Hepatocyte (in vitro differentiated cells): ENCODE measurements at regions not wholly inside any gene's neighbourhood (a gene's known extent, or its start where the extent isn't known, plus 50 kb on each side); places are given as distances from the start of the nearest gene placed in this dataset.

Experiments used
- DNase-seq: peaks from one replicate; pipeline ENCODE4 v3.0.0-alpha.2; 2016; ENCODE audit warnings: low spot score
- H2AFZ ChIP-seq: fragments of 200-600 bp; sonication (generic); 2 replicates; pipeline ENCODE4 v1.6.0; 2016; ENCODE audit warnings: antibody characterized with exemption, mild to moderate bottlenecking
- H3K27ac ChIP-seq: fragments of 200-600 bp; sonication (generic); 2 replicates; pipeline ENCODE4 v1.5.1; 2016; ENCODE audit warnings: mild to moderate bottlenecking
- H3K27me3 ChIP-seq: fragments of 200-600 bp; sonication (generic); 2 replicates; pipeline ENCODE4 v1.6.1; 2016
- H3K36me3 ChIP-seq: fragments of 200-600 bp; sonication (generic); replicated peaks from 2 replicates; pipeline ENCODE4 v1.5.1; 2016; ENCODE audit warnings: low read depth; ENCODE audit not compliant: insufficient read depth
- H3K4me1 ChIP-seq: fragments of 200-600 bp; sonication (generic); 2 replicates; pipeline ENCODE4 v1.5.1; 2016; ENCODE audit warnings: mild to moderate bottlenecking, moderate library complexity; ENCODE audit not compliant: insufficient read depth
- H3K4me2 ChIP-seq: fragments of 200-600 bp; sonication (generic); 2 replicates; pipeline ENCODE4 v1.6.0; 2016
- H3K4me3 ChIP-seq: fragments of 200-600 bp; sonication (generic); 2 replicates; pipeline ENCODE4 v1.5.1; 2016; ENCODE audit warnings: mild to moderate bottlenecking
- H3K79me2 ChIP-seq: fragments of 200-600 bp; sonication (generic); 2 replicates; pipeline ENCODE4 v1.6.0; 2017; ENCODE audit warnings: mild to moderate bottlenecking
- H3K9me2 ChIP-seq: fragments of 200-600 bp; sonication (generic); replicated peaks from 2 replicates; pipeline ENCODE4 v1.6.0; 2017; ENCODE audit warnings: mild to moderate bottlenecking; ENCODE audit not compliant: insufficient read depth
- H3K9me3 ChIP-seq: fragments of 200-600 bp; sonication (generic); 2 replicates; pipeline ENCODE4 v1.5.1; 2016; ENCODE audit warnings: low read depth, mild to moderate bottlenecking
- H4K20me1 ChIP-seq: fragments of 200-600 bp; sonication (generic); 2 replicates; pipeline ENCODE4 v1.6.0; 2016; ENCODE audit warnings: mild to moderate bottlenecking; ENCODE audit not compliant: insufficient read depth, poor library complexity, severe bottlenecking
- EZH2 ChIP-seq: fragments of 200-600 bp; sonication (generic); IDR thresholded peaks from 2 replicates; pipeline ENCODE4 v1.6.1; 2016; ENCODE audit warnings: antibody characterized with exemption, mild to moderate bottlenecking, borderline replicate concordance
- EZH2phosphoT487 ChIP-seq: fragments of 200-600 bp; sonication (generic); IDR thresholded peaks from one replicate; pipeline ENCODE4 v1.6.1; 2018; ENCODE audit warnings: antibody characterized with exemption, mild to moderate bottlenecking, low read depth, moderate library complexity; ENCODE audit not compliant: unreplicated experiment, severe bottlenecking
- WGBS: methylation state at CpG from one replicate; pipeline ENCODE4 v1.1.6; 2016; ENCODE audit warnings: low lambda C conversion rate; ENCODE audit errors: missing lambda C conversion rate; 5-methylcytosine and 5-hydroxymethylcytosine counted together
- TF ChIP-seq, protein P1 (sequence below): fragments of 200-600 bp; sonication (generic); IDR thresholded peaks from 2 replicates; pipeline ENCODE4 v1.5.1; 2016; ENCODE audit warnings: antibody characterized with exemption, mild to moderate bottlenecking; ENCODE audit not compliant: poor library complexity

DNA sequence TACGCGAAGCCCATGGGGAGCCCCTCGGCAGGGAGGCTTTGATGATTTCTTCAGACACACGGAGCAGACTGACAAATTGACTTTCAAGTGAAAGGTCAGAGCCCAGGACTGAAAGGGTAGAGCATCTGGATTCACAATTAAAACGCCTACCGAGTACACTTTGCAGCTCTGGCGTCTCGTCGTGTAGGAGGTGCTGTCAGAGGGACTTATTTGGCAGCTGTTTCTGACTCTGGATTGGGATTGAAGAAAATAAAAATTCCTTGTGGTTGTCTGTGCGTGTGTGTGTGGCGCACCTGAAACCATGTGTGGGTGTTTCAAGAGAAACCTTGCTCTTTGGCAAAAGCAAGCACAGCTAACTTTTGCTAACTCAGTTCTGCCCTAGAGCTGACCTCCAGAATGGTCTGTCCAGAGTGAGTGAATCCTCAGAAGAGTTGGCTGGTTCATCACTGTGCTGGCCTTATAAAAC is 348.7 kb downstream of the HLX start:
- no peak overlapping the region for H3K4me2 ChIP-seq
- no peaks in the 10 kb centered on the region for H3K9me2 ChIP-seq
- no peaks in the 10 kb centered on the region for H3K4me1 ChIP-seq
- TF ChIP-seq, protein P1, sequence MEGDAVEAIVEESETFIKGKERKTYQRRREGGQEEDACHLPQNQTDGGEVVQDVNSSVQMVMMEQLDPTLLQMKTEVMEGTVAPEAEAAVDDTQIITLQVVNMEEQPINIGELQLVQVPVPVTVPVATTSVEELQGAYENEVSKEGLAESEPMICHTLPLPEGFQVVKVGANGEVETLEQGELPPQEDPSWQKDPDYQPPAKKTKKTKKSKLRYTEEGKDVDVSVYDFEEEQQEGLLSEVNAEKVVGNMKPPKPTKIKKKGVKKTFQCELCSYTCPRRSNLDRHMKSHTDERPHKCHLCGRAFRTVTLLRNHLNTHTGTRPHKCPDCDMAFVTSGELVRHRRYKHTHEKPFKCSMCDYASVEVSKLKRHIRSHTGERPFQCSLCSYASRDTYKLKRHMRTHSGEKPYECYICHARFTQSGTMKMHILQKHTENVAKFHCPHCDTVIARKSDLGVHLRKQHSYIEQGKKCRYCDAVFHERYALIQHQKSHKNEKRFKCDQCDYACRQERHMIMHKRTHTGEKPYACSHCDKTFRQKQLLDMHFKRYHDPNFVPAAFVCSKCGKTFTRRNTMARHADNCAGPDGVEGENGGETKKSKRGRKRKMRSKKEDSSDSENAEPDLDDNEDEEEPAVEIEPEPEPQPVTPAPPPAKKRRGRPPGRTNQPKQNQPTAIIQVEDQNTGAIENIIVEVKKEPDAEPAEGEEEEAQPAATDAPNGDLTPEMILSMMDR, result no peak
- TF ChIP-seq EZH2 (no peak), EZH2phosphoT487 (no peak)
- H3K9me3 ChIP-seq, result no peaks in the 10 kb centered on the region
- WGBS, result 33% methylated on average over 11 of the region's 11 CpGs
- H3K27me3 ChIP-seq, result no peaks in the 10 kb centered on the region
- no peak overlapping the region for H2AFZ ChIP-seq
- no peak overlapping the region for H3K27ac ChIP-seq
- H3K79me2 ChIP-seq, result no peaks in the 10 kb centered on the region
- H3K4me3 ChIP-seq, result no peak overlapping the region
- no peaks in the 10 kb centered on the region for H4K20me1 ChIP-seq
- H3K36me3 ChIP-seq, result no peaks in the 10 kb centered on the region
- DNase-seq, result no peak

DNA sequence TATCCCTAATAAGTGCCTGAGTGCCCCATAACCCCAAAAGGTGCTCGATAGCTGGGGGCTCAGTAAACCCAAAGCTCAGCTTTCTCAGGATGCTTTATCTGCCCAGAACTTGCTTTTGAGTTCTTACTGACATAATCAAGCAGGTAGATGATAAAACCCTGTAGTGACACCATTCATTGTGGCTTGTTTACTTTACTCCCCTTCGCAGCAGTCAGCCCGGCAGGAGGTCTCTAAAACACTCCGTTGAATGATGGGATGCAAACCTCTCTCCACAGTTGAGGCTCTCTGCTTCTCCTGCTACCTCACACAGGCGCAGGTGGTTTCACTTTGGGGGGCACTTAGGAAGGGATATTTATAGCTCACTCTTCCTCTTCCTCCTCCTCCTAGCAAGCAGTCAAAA is 349.4 kb downstream of the HLX start:
- TF ChIP-seq, protein P1, result no peak
- TF ChIP-seq EZH2phosphoT487 (no peak), EZH2 (no peak)
- H3K9me2 ChIP-seq, result no peaks in the 10 kb centered on the region
- H3K9me3 ChIP-seq, result no peaks in the 10 kb centered on the region
- no peak overlapping the region for H3K4me3 ChIP-seq
- no peaks in the 10 kb centered on the region for H3K27me3 ChIP-seq
- H4K20me1 ChIP-seq, result no peaks in the 10 kb centered on the region
- no peaks in the 10 kb centered on the region for H3K36me3 ChIP-seq
- no peak overlapping the region for H3K4me2 ChIP-seq
- DNase-seq, result no peak
- no peak overlapping the region for H3K27ac ChIP-seq
- no peaks in the 10 kb centered on the region for H3K79me2 ChIP-seq
- no peak overlapping the region for H2AFZ ChIP-seq
- 9% methylated on average over 5 of the region's 5 CpGs for WGBS
- H3K4me1 ChIP-seq, result no peaks in the 10 kb centered on the region

DNA sequence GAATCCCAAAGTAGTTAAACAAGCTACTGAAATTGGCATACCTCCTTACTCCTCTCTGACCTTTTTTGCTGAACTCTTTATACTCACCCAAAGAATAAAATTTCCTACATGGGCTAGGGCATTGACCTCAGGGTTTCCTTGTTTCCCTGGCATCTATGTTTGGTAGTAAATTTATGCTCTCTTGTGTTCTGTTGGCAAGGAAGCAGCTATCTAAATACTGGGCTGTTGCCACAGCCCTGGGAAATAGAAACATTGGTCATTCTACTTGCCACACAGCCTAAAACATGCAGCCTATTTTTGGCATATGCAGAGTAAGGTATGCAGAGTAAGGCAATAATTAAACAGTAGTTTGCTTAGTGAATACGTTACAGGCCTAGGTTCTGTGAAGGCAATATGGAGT is 351.4 kb downstream of the HLX start:
- no peak for TF ChIP-seq EZH2phosphoT487
- TF ChIP-seq, protein P1, result no peak
- no peak for TF ChIP-seq EZH2
- H3K36me3 ChIP-seq, result no peaks in the 10 kb centered on the region
- DNase-seq, result no peak
- no peaks in the 10 kb centered on the region for H3K9me3 ChIP-seq
- H2AFZ ChIP-seq, result no peak overlapping the region
- no peak overlapping the region for H3K4me3 ChIP-seq
- H3K4me1 ChIP-seq, result no peaks in the 10 kb centered on the region
- no peaks in the 10 kb centered on the region for H4K20me1 ChIP-seq
- no peaks in the 10 kb centered on the region for H3K9me2 ChIP-seq
- H3K27ac ChIP-seq, result no peak overlapping the region
- H3K79me2 ChIP-seq, result no peaks in the 10 kb centered on the region
- H3K27me3 ChIP-seq, result no peaks in the 10 kb centered on the region
- 74% methylated on average over 1 of the region's 1 CpG for WGBS
- no peak overlapping the region for H3K4me2 ChIP-seq

DNA sequence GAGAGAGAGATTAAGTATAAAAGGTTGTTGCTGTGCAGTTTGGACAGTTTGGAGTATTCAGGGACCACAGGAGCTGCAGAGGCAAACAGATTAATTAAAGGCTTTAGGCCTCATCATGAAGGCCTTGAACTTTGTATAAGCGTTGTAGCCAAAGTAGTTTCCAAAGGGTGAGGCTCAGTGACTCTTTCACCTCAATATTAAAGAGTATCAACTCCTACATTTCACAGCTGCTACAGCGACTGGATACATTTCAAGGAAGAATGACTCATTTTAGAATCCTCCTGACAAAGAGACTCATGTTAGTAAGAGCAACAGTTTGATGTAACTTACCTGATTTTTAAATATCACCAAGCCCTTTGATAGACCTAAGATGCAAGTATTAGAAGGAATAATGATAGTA is 355.5 kb downstream of the HLX start:
- Histone ChIP-seq H3K9me2 (no peaks in the 10 kb centered on the region), H3K36me3 (no peaks in the 10 kb centered on the region), H3K9me3 (no peaks in the 10 kb centered on the region), H2AFZ (no peak overlapping the region), H4K20me1 (no peaks in the 10 kb centered on the region), H3K4me3 (no peak overlapping the region), H3K4me2 (no peak overlapping the region), H3K27me3 (peaks cover 2% of the 10 kb centered on the region), H3K4me1 (no peaks in the 10 kb centered on the region), H3K79me2 (no peaks in the 10 kb centered on the region), H3K27ac (no peak overlapping the region)
- WGBS, result 67% methylated on average over 2 of the region's 2 CpGs
- no peak for TF ChIP-seq EZH2
- no peak for DNase-seq
